Breast epithelium (tissue), 4 donors: ENCODE measurements at regions not wholly inside any gene's neighbourhood (a gene's known extent, or its start where the extent isn't known, plus 50 kb on each side); places are given as distances from the start of the nearest gene placed in this dataset.

ENCODE experiments used
- DNase-seq, 2 donors: peaks; one replicate each; pipeline ENCODE4 v3.0.0-alpha.2; 2019; ENCODE audit warnings: low spot score in 2 of 2
- H3K27ac ChIP-seq, 2 donors: fragments of 200-600 bp; sonication (generic) in 1 of 2; one replicate each; pipeline ENCODE4 v1.5.1; 2016 to 2019; ENCODE audit warnings: mild to moderate bottlenecking in 1 of 2
- H3K27me3 ChIP-seq, 2 donors: fragments of 200-600 bp; sonication (generic) in 1 of 2; one replicate each; pipeline versions ENCODE4 v1.5.1 to v1.6.0; 2017 to 2019; ENCODE audit warnings: control low read depth in 1 of 2, mild to moderate bottlenecking in 1 of 2
- H3K36me3 ChIP-seq: fragments of 200-600 bp; one replicate; pipeline ENCODE4 v1.5.1; 2019
- H3K4me1 ChIP-seq, 2 donors: fragments of 200-600 bp; sonication (generic); one replicate each; pipeline ENCODE4 v1.5.1; 2016 to 2019; ENCODE audit warnings: control low read depth in 1 of 2
- H3K4me3 ChIP-seq, 3 donors: fragments of 200-600 bp; sonication (generic); 1 replicate in 2 of 3; 2 replicates in 1 of 3; pipeline ENCODE4 v1.5.1; 2016 to 2019; ENCODE audit warnings: mild to moderate bottlenecking in 3 of 3, moderate library complexity in 2 of 3
- H3K9me3 ChIP-seq, 2 donors: fragments of 200-600 bp; sonication (generic) in 1 of 2; one replicate each; pipeline ENCODE4 v1.5.1; 2016 to 2019; ENCODE audit warnings: control low read depth in 1 of 2
- POLR2A ChIP-seq: fragments of 450-650 bp; IDR thresholded peaks from one replicate; pipeline ENCODE4 v1.6.1; 2016; ENCODE audit warnings: antibody characterized with exemption, mild to moderate bottlenecking, moderate library complexity
- POLR2AphosphoS5 ChIP-seq, 3 donors: sonication (generic); formaldehyde crosslinking; IDR thresholded peaks; one replicate each; pipeline ENCODE4 v1.6.1; 2017; ENCODE audit warnings: antibody characterized with exemption in 3 of 3
- intact Hi-C: fragments of 100-400 bp; cut with DNase I; formaldehyde crosslinking; loops from one replicate; pipeline ENCODE4 v1.15.1; 2023; ENCODE audit warnings: low total_unique reads
- TF ChIP-seq, protein P1 (sequence below), 3 donors: fragments of 450-650 bp; IDR thresholded peaks; one replicate each; pipeline ENCODE4 v1.5.1; 2016 to 2017; ENCODE audit warnings: antibody characterized with exemption in 3 of 3, mild to moderate bottlenecking in 3 of 3, moderate library complexity in 3 of 3

GRCh38 chr9:107110153-107110552, 172.9 kb upstream of the RAD23B start:
- Histone ChIP-seq H3K4me3 (no peak overlapping the region), H3K27ac (no peak overlapping the region), H3K36me3 (no peaks in the 10 kb centered on the region), H3K4me1 (no peaks in the 10 kb centered on the region), H3K27me3 (no peaks in the 10 kb centered on the region), H3K9me3 (no peaks in the 10 kb centered on the region)
- intact Hi-C loops = no loop called here
- TF ChIP-seq, protein P1, sequence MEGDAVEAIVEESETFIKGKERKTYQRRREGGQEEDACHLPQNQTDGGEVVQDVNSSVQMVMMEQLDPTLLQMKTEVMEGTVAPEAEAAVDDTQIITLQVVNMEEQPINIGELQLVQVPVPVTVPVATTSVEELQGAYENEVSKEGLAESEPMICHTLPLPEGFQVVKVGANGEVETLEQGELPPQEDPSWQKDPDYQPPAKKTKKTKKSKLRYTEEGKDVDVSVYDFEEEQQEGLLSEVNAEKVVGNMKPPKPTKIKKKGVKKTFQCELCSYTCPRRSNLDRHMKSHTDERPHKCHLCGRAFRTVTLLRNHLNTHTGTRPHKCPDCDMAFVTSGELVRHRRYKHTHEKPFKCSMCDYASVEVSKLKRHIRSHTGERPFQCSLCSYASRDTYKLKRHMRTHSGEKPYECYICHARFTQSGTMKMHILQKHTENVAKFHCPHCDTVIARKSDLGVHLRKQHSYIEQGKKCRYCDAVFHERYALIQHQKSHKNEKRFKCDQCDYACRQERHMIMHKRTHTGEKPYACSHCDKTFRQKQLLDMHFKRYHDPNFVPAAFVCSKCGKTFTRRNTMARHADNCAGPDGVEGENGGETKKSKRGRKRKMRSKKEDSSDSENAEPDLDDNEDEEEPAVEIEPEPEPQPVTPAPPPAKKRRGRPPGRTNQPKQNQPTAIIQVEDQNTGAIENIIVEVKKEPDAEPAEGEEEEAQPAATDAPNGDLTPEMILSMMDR (IDR thresholded peaks at IDR 0.05) = no peak
- TF ChIP-seq POLR2AphosphoS5 (IDR thresholded peaks at IDR 0.05) = no peak
- TF ChIP-seq POLR2A = no peak
- DNase-seq = no peak

DNA sequence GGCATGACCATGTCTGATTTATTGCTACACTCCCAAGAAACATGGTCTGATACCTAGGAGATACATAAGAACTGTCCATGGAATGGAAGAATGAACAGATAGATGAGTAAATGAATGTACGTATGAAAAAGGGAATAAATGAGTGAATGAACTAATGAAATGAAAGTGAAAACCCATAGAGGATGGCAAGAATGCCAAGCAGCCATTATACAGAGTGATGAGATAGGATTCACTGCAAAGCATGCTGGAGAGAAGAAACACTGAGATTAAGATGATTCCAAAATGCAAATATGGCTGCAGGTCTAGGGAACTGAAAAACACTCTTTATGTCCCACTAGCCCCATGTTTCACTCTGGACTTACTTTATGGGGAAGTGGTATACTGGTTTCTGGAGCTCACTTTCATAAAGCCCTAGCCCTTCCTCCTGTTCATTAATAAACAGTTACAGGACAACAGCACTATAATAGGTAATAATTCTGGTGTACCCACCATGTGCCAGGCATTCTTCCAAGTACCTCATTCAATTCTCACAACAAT, 170.3 kb upstream of the RAD23B start:
- DNase-seq = no peak
- Histone ChIP-seq H3K4me1 (no peaks in the 10 kb centered on the region), H3K27ac (no peak overlapping the region), H3K9me3 (no peaks in the 10 kb centered on the region), H3K4me3 (no peak overlapping the region), H3K36me3 (no peaks in the 10 kb centered on the region), H3K27me3 (no peaks in the 10 kb centered on the region)
- intact Hi-C loops = no loop called here
- TF ChIP-seq, protein P1 (IDR thresholded peaks at IDR 0.05) = no peak
- TF ChIP-seq POLR2AphosphoS5 (IDR thresholded peaks at IDR 0.05) (no peak), POLR2A (no peak)

DNA sequence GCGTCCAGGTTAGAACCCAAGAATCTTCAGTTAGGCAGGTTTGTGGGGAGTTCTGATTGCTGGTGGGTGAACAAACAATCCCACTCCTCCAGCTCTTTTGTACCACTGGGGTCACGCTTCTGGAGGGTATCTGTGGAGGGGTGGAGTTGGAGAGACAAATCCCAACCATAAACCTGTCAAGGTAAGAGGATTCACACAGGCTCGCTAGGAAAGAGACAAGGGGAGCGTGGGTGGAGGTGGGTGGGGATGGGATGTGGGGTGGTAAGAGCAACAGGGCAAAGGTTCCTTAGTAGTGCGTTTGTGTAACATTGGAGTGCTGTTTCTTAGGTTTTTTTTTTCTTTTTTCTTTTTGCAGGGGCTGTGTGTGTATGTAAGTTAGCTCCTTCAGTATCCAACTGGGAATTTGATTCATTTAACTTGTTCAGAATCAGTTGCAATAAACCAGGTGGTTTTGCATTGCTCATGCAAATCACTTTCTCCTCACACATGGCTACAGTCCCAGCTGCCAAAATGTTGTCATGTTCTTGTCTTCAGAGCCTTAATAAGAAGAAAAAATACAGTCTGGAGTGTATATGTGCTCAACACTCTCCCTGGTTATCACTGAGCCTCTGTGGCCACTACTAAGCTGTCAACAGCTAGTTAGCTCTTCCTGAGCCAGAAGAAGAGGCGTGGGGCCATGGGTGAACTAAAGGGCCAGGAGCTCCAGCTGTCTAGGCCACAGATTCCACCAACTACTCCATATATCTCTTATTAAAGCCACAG, 164.0 kb upstream of the RAD23B start:
- no peaks in the 10 kb centered on the region for H3K9me3 ChIP-seq
- TF ChIP-seq POLR2AphosphoS5 (IDR thresholded peaks at IDR 0.05) = no peak
- TF ChIP-seq POLR2A = no peak
- TF ChIP-seq, protein P1 (IDR thresholded peaks at IDR 0.05) = no peak
- H3K4me1 ChIP-seq = no peaks in the 10 kb centered on the region
- H3K27me3 ChIP-seq = no peaks in the 10 kb centered on the region
- no peak overlapping the region for H3K27ac ChIP-seq
- intact Hi-C loops = no loop called here
- H3K36me3 ChIP-seq = no peaks in the 10 kb centered on the region
- H3K4me3 ChIP-seq = no peak overlapping the region
- DNase-seq = no peak

GRCh38 chr9:107119735-107120134, 163.3 kb upstream of the RAD23B start:
- no peak for DNase-seq
- no peak overlapping the region for H3K27ac ChIP-seq
- H3K36me3 ChIP-seq = no peaks in the 10 kb centered on the region
- no peak for TF ChIP-seq POLR2A
- TF ChIP-seq POLR2AphosphoS5 (IDR thresholded peaks at IDR 0.05) = no peak
- TF ChIP-seq, protein P1 (IDR thresholded peaks at IDR 0.05) = no peak
- intact Hi-C loops = no loop called here
- no peak overlapping the region for H3K4me3 ChIP-seq
- H3K27me3 ChIP-seq = no peaks in the 10 kb centered on the region
- no peaks in the 10 kb centered on the region for H3K9me3 ChIP-seq
- no peaks in the 10 kb centered on the region for H3K4me1 ChIP-seq

- TF ChIP-seq POLR2A = no peak
- TF ChIP-seq, protein P1 (IDR thresholded peaks at IDR 0.05) = no peak
- no peak for TF ChIP-seq POLR2AphosphoS5 (IDR thresholded peaks at IDR 0.05)
- Histone ChIP-seq H3K27ac (no peak overlapping the region), H3K36me3 (no peaks in the 10 kb centered on the region), H3K4me3 (no peak overlapping the region), H3K9me3 (no peaks in the 10 kb centered on the region), H3K4me1 (no peaks in the 10 kb centered on the region), H3K27me3 (no peaks in the 10 kb centered on the region)
- no peak for DNase-seq
- intact Hi-C loops = no loop called here
Measured at GRCh38 chr9:107123389-107123788, 159.7 kb upstream of the RAD23B start.
